HG03280 (cell line): ENCODE measurements at regions not wholly inside any gene's neighbourhood (a gene's known extent, or its start where the extent isn't known, plus 50 kb on each side); places are given as distances from the start of the nearest gene placed in this dataset.
A peak's percentile ranks its signal among the peaks of the same experiment; 100 is the strongest.

Experiments
- ATAC-seq: cut with Tn5 transposase; IDR thresholded peaks from one replicate; pipeline ENCODE4 v1.9.1; 2021; ENCODE audit warnings: mild to moderate bottlenecking, moderate library complexity; ENCODE audit not compliant: unreplicated experiment

GRCh38 chr13:95494082-95494681, 58.3 kb upstream of the CLDN10 start:
- peak; percentile 48 for ATAC-seq

GRCh38 chr13:95496485-95496884, 56.0 kb upstream of the CLDN10 start:
- ATAC-seq: no peak

GRCh38 chr13:95497381-95497807, 55.1 kb upstream of the CLDN10 start:
- ATAC-seq: no peak

- no peak for ATAC-seq
Measured at GRCh38 chr13:95498886-95499285, 53.6 kb upstream of the CLDN10 start.

- no peak for ATAC-seq
Measured at GRCh38 chr13:95499811-95500712, 52.5 kb upstream of the CLDN10 start.

GRCh38 chr13:95502216-95502615, 50.3 kb upstream of the CLDN10 start:
- no peak for ATAC-seq
